ENCODE measurements at regions not wholly inside any gene's neighbourhood (a gene's known extent, or its start where the extent isn't known, plus 50 kb on each side); places are given as distances from the start of the nearest gene placed in this dataset.

DNA sequence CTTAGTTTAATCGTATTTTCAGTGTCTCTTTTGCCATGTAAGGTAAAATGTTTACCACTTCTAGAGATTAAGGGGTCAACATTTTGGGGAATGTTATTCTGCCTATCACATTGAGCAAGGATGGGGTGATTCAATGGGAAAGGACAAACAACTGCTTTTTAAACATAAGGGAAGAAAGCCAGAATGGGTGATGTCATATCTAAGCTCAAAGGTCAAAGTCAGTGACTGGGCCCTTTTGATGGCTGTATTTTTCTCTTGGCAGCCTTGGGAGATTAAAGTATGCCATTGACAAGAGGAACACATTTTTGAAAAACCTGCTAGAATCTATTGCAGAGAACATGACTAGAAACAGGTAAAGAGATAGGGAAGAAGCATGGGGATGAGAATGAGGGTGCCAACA, 477.3 kb upstream of the IRAK1BP1 start:
- H3K27me3 Mint-ChIP-seq (ENCODE audit: low read depth): no peaks in the 10 kb centered on the region
- TF ChIP-seq, protein P1, sequence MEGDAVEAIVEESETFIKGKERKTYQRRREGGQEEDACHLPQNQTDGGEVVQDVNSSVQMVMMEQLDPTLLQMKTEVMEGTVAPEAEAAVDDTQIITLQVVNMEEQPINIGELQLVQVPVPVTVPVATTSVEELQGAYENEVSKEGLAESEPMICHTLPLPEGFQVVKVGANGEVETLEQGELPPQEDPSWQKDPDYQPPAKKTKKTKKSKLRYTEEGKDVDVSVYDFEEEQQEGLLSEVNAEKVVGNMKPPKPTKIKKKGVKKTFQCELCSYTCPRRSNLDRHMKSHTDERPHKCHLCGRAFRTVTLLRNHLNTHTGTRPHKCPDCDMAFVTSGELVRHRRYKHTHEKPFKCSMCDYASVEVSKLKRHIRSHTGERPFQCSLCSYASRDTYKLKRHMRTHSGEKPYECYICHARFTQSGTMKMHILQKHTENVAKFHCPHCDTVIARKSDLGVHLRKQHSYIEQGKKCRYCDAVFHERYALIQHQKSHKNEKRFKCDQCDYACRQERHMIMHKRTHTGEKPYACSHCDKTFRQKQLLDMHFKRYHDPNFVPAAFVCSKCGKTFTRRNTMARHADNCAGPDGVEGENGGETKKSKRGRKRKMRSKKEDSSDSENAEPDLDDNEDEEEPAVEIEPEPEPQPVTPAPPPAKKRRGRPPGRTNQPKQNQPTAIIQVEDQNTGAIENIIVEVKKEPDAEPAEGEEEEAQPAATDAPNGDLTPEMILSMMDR (IDR thresholded peaks at IDR 0.05; ENCODE audit: unreplicated experiment): no peak
- no peak overlapping the region for H3K4me3 Mint-ChIP-seq
- H3K27ac Mint-ChIP-seq: no peak overlapping the region
- no peak for DNase-seq (ENCODE audit: low spot score in 2 of 2, unreplicated experiment in 2 of 2)
- H3K36me3 Mint-ChIP-seq: no peaks in the 10 kb centered on the region
- H3K9me3 Mint-ChIP-seq: peaks cover 34% of the 10 kb centered on the region
- H3K4me1 Mint-ChIP-seq: no peaks in the 10 kb centered on the region

- Mint-ChIP-seq H3K36me3 (no peaks in the 10 kb centered on the region), H3K9me3 (peaks cover 6% of the 10 kb centered on the region), H3K27me3 (ENCODE audit: low read depth) (no peaks in the 10 kb centered on the region), H3K4me3 (no peak overlapping the region), H3K4me1 (no peaks in the 10 kb centered on the region), H3K27ac (no peak overlapping the region)
- no peak for DNase-seq (ENCODE audit: low spot score in 2 of 2, unreplicated experiment in 2 of 2)
- TF ChIP-seq, protein P1 (IDR thresholded peaks at IDR 0.05; ENCODE audit: unreplicated experiment): no peak
Observed at GRCh38 chr6:78397499-78397898, 469.9 kb upstream of the IRAK1BP1 start.

- H3K27ac Mint-ChIP-seq: no peak overlapping the region
- H3K9me3 Mint-ChIP-seq: peaks cover 8% of the 10 kb centered on the region
- no peak overlapping the region for H3K4me3 Mint-ChIP-seq
- TF ChIP-seq, protein P1 (IDR thresholded peaks at IDR 0.05; ENCODE audit: unreplicated experiment): no peak
- DNase-seq (ENCODE audit: low spot score in 2 of 2, unreplicated experiment in 2 of 2): no peak
- H3K36me3 Mint-ChIP-seq: no peaks in the 10 kb centered on the region
- H3K27me3 Mint-ChIP-seq (ENCODE audit: low read depth): no peaks in the 10 kb centered on the region
- no peaks in the 10 kb centered on the region for H3K4me1 Mint-ChIP-seq
Observed at GRCh38 chr6:78398292-78398691, 469.1 kb upstream of the IRAK1BP1 start.

DNA sequence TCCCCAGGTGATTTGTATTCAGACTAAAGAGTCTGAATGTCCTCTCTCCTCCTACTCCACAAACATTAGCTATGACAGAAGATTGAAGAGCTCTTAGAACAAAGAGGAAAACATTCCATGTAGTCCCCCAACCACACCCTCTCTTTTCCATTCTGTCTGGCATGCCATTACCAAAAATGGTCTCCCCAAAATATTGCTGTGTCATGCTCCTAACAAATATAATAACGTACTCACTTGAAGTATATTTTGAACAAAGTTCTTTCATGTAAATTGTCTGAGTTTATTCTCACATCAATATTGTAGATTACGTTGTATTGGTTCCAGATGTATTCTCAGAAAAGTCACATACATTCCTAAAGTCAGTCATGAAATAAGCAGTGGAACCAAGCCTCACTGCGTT, 467.3 kb upstream of the IRAK1BP1 start:
- no peak for DNase-seq (ENCODE audit: low spot score in 2 of 2, unreplicated experiment in 2 of 2)
- TF ChIP-seq, protein P1 (IDR thresholded peaks at IDR 0.05; ENCODE audit: unreplicated experiment): no peak
- no peaks in the 10 kb centered on the region for H3K36me3 Mint-ChIP-seq

GRCh38 chr6:78427386-78427785, 440.0 kb upstream of the IRAK1BP1 start:
- no peaks in the 10 kb centered on the region for H3K4me1 Mint-ChIP-seq
- TF ChIP-seq, protein P1 (IDR thresholded peaks at IDR 0.05; ENCODE audit: unreplicated experiment): no peak
- no peak for DNase-seq (ENCODE audit: low spot score in 2 of 2, unreplicated experiment in 2 of 2)
- no peak overlapping the region for H3K4me3 Mint-ChIP-seq
- peaks cover 24% of the 10 kb centered on the region for H3K9me3 Mint-ChIP-seq
- no peak overlapping the region for H3K27ac Mint-ChIP-seq
- no peaks in the 10 kb centered on the region for H3K27me3 Mint-ChIP-seq (ENCODE audit: low read depth)
- no peaks in the 10 kb centered on the region for H3K36me3 Mint-ChIP-seq

More for the DNA sequence above, 467.3 kb upstream of the IRAK1BP1 start:
- H3K27me3 Mint-ChIP-seq (ENCODE audit: low read depth): no peaks in the 10 kb centered on the region
- no peak overlapping the region for H3K27ac Mint-ChIP-seq
- H3K4me1 Mint-ChIP-seq: no peaks in the 10 kb centered on the region
- H3K9me3 Mint-ChIP-seq: peaks cover 12% of the 10 kb centered on the region
- no peak overlapping the region for H3K4me3 Mint-ChIP-seq

- TF ChIP-seq, protein P1 (IDR thresholded peaks at IDR 0.05; ENCODE audit: unreplicated experiment): no peak
- Mint-ChIP-seq H3K4me3 (no peak overlapping the region), H3K9me3 (peaks cover 2% of the 10 kb centered on the region), H3K4me1 (no peaks in the 10 kb centered on the region), H3K27me3 (ENCODE audit: low read depth) (no peaks in the 10 kb centered on the region), H3K36me3 (no peaks in the 10 kb centered on the region), H3K27ac (no peak overlapping the region)
- DNase-seq (ENCODE audit: low spot score in 2 of 2, unreplicated experiment in 2 of 2): no peak
Observed at GRCh38 chr6:78430521-78430920, 436.8 kb upstream of the IRAK1BP1 start.

All from mesothelial cell of epicardium (in vitro differentiated cells).